GM12872 (cell line): ENCODE measurements at regions not wholly inside any gene's neighbourhood (a gene's known extent, or its start where the extent isn't known, plus 50 kb on each side); places are given as distances from the start of the nearest gene placed in this dataset.

Source experiments
- TF ChIP-seq, protein P1 (sequence below): IDR thresholded peaks from 3 replicates; pipeline ENCODE4 v1.5.1; 2011; ENCODE audit warnings: low read depth, mild to moderate bottlenecking, low read length, moderate library complexity; ENCODE audit not compliant: insufficient read depth

DNA sequence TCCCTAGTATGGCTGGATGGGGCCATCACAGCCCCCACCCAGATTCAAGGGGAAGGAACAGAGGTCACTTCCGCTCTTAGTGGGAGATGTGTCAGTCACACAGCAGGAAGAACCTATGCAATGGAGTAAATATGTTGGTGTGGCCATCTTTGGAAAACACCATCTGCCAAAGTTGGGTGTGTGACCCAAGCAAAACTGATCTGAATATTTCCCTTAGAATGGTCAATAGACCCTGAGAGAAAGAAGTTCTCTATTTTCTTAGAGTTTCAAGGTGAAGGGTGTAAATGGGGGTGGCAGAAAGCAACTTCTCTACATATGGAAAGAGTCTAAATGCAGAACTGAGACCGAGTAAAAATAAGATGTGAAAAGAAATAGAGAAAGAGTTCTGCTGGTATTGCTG lies 212.7 kb downstream of the ESM1 start:
- TF ChIP-seq, protein P1, sequence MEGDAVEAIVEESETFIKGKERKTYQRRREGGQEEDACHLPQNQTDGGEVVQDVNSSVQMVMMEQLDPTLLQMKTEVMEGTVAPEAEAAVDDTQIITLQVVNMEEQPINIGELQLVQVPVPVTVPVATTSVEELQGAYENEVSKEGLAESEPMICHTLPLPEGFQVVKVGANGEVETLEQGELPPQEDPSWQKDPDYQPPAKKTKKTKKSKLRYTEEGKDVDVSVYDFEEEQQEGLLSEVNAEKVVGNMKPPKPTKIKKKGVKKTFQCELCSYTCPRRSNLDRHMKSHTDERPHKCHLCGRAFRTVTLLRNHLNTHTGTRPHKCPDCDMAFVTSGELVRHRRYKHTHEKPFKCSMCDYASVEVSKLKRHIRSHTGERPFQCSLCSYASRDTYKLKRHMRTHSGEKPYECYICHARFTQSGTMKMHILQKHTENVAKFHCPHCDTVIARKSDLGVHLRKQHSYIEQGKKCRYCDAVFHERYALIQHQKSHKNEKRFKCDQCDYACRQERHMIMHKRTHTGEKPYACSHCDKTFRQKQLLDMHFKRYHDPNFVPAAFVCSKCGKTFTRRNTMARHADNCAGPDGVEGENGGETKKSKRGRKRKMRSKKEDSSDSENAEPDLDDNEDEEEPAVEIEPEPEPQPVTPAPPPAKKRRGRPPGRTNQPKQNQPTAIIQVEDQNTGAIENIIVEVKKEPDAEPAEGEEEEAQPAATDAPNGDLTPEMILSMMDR = no peak

DNA sequence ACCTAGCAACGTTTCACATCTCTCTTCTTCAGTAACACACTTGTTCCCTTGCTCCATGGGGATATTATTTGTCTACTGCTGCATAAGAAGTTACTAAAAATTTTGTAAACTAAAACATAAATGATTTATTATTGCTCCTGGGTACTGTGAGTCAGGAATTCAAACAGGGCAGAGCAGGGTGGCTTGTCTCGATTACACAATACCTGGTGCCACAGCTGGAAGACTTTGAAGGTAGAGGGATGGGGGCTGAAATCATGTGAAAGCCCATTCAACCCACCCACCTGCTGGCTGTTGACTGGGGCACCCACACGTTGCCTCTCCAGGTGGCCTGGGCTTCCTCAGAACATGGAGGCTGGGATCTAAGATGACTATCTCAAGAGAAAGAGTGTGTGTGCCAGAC lies 213.2 kb downstream of the ESM1 start:
- TF ChIP-seq, protein P1 = no peak

- TF ChIP-seq, protein P1 = no peak
Measured at GRCh38 chr5:54769746-54770145, 215.6 kb downstream of the ESM1 start.

DNA sequence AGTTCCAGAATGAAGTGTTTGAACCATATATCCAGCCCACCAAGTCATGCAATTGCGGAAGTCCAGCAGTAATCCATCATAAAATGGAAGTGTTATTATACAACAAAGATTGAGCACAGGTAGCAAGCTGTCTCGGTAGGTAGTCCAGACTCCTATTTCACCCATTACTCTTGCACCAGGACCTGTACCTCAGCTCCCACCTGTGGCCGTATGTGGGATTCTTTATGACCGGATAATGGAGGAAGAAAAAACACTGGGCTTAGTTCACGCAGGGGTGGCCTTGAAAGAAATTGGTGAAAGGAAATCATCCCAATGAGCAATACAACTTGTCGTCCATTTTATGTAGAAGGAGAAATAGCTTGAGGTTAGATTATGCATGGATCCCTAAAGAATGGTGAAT lies 216.3 kb downstream of the ESM1 start:
- TF ChIP-seq, protein P1 = no peak

- TF ChIP-seq, protein P1 = peak; percentile 42; the same call in 2 of the 3 replicates
Measured at GRCh38 chr5:54766748-54767147, 218.6 kb downstream of the ESM1 start.

GRCh38 chr5:54765165-54766028 lies 220.0 kb downstream of the ESM1 start:
- TF ChIP-seq, protein P1 = no peak

DNA sequence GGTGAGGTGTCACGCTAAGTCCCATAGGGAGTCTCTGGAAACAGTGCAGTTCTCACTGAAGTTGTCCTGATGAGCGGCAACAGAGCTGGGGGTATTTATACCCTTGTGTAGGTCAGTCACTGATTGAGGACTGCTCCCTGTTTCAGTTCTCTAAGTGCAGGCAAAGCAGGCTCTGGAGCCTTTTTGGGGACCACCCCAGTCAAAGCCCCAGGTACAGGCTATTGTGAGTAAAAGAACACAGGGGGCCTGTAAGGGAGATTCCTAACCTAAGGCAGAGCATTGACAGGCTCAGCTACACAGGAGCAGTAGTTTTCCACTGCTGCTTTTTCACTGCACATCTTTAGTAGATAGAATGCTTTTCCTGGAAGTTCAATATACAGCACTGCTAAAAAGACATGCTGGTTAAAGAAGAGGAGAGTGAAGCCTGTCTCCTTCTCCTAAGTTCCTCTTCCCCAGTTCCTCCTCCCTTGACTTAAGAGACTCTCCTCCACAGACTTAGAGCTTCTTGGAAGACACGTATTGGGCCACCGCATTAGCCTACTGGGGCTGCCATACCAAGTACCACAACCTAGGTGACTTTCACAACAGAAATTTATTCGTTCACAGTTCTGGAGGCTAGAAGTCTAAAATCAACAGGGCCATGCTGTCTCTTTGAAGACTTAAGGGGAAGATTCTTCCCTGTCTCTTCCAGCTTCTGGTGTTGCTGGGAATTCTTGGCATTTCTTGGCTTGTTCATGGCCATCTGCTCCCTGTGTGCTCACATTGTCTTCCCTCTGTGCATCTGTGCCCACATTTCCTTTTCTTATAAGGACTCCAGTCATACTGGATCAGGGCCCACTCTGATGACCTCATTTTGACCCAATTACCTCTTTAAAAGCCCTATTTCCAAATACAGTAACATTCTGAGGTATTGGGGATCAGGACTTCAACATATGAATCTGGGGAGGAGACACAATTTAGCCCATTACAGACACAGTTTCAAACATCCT lies 221.0 kb downstream of the ESM1 start:
- TF ChIP-seq, protein P1 = no peak
